Pulmonary artery endothelial cell (primary cell): ENCODE measurements at regions not wholly inside any gene's neighbourhood (a gene's known extent, or its start where the extent isn't known, plus 50 kb on each side); places are given as distances from the start of the nearest gene placed in this dataset.
"Not testable (repeated sequence)": the region's sequence is repeated elsewhere in the genome, so short reads cannot be mapped to it uniquely, and the experiment has no call there.

Source experiments
- DNase-seq: peaks from one replicate; pipeline ENCODE4 v3.0.0-alpha.2; 2011; ENCODE audit warnings: low read depth, low spot score

- no peak for DNase-seq
These were observed 93.8 kb upstream of the OSBPL8 start for GRCh38 chr12:76653342-76653741.

- no peak for DNase-seq
These were observed 99.2 kb upstream of the ZDHHC17 start for GRCh38 chr12:76664731-76665130.

- DNase-seq: no peak
These were observed 97.6 kb upstream of the ZDHHC17 start for GRCh38 chr12:76666290-76666835.

- DNase-seq: no peak
These were observed 93.9 kb upstream of the ZDHHC17 start for GRCh38 chr12:76669981-76670380.

- no peak for DNase-seq
These were observed 93.1 kb upstream of the ZDHHC17 start for GRCh38 chr12:76670776-76671175.

- no peak for DNase-seq
These were observed 89.1 kb upstream of the ZDHHC17 start for GRCh38 chr12:76674669-76675315.

- DNase-seq: not testable (repeated sequence)
These were observed 87.7 kb upstream of the ZDHHC17 start for GRCh38 chr12:76676261-76676660.

- no peak for DNase-seq
These were observed 84.9 kb upstream of the ZDHHC17 start for GRCh38 chr12:76678992-76679391.

GRCh38 chr12:76679778-76680177, 84.1 kb upstream of the ZDHHC17 start:
- no peak for DNase-seq

GRCh38 chr12:76680940-76681339, 83.0 kb upstream of the ZDHHC17 start:
- no peak for DNase-seq

GRCh38 chr12:76685246-76685678, 78.7 kb upstream of the ZDHHC17 start:
- no peak for DNase-seq

GRCh38 chr12:76687981-76688380, 75.9 kb upstream of the ZDHHC17 start:
- no peak for DNase-seq

GRCh38 chr12:76688631-76689030, 75.3 kb upstream of the ZDHHC17 start:
- no peak for DNase-seq

- DNase-seq: no peak
These were observed 72.8 kb upstream of the ZDHHC17 start for GRCh38 chr12:76690921-76691700.

- no peak for DNase-seq
These were observed 71.1 kb upstream of the ZDHHC17 start for GRCh38 chr12:76692846-76693245.

- DNase-seq: no peak
These were observed 69.5 kb upstream of the ZDHHC17 start for GRCh38 chr12:76694369-76694768.

GRCh38 chr12:76696186-76696585, 67.7 kb upstream of the ZDHHC17 start:
- no peak for DNase-seq

GRCh38 chr12:76697849-76698248, 66.1 kb upstream of the ZDHHC17 start:
- no peak for DNase-seq

- DNase-seq: no peak
These were observed 65.6 kb upstream of the ZDHHC17 start for GRCh38 chr12:76698316-76698715.

GRCh38 chr12:76698966-76699365, 64.9 kb upstream of the ZDHHC17 start:
- no peak for DNase-seq

- no peak for DNase-seq
These were observed 62.2 kb upstream of the ZDHHC17 start for GRCh38 chr12:76701690-76702089.

- DNase-seq: no peak
These were observed 61.0 kb upstream of the ZDHHC17 start for GRCh38 chr12:76702946-76703345.

GRCh38 chr12:76704693-76705092, 59.2 kb upstream of the ZDHHC17 start:
- no peak for DNase-seq
